Thoracic aorta (tissue), 2 donors: ENCODE measurements at regions not wholly inside any gene's neighbourhood (a gene's known extent, or its start where the extent isn't known, plus 50 kb on each side); places are given as distances from the start of the nearest gene placed in this dataset.

Experiments
- ATAC-seq: fragments of 150-250 bp; one replicate; pipeline ENCODE4 v1.8.0; 2017; ENCODE audit warnings: low read depth; ENCODE audit not compliant: insufficient number of reproducible peaks, low FRiP score
- DNase-seq: peaks from one replicate; pipeline ENCODE4 v3.0.0-alpha.2; 2020; ENCODE audit warnings: low spot score
- H3K27ac ChIP-seq, 2 donors: fragments of 200-600 bp; sonication (generic); 1 replicate in 1 of 2; 2 replicates in 1 of 2; pipeline ENCODE4 v1.5.1; 2016; ENCODE audit warnings: mild to moderate bottlenecking in 2 of 2, moderate library complexity in 2 of 2
- H3K27me3 ChIP-seq: fragments of 200-600 bp; sonication (generic); replicated peaks from 2 replicates; pipeline ENCODE4 v1.6.0; 2016; ENCODE audit warnings: mild to moderate bottlenecking; ENCODE audit not compliant: insufficient read depth
- H3K36me3 ChIP-seq: fragments of 200-600 bp; sonication (generic); one replicate; pipeline ENCODE4 v1.5.1; 2016
- H3K4me1 ChIP-seq, 2 donors: fragments of 200-600 bp; sonication (generic); 1 replicate in 1 of 2; 2 replicates in 1 of 2; pipeline versions ENCODE4 v1.5.1 to v1.6.0; 2016; ENCODE audit warnings: low read depth in 2 of 2, mild to moderate bottlenecking in 1 of 2; ENCODE audit not compliant: control insufficient read depth in 1 of 2
- H3K4me3 ChIP-seq: fragments of 200-600 bp; sonication (generic); 2 replicates; pipeline ENCODE4 v1.5.1; 2016; ENCODE audit warnings: mild to moderate bottlenecking
- H3K9me3 ChIP-seq: fragments of 200-600 bp; sonication (generic); 2 replicates; pipeline ENCODE4 v1.5.1; 2016
- CTCF ChIP-seq: fragments of 200-600 bp; sonication (generic); IDR thresholded peaks from one replicate; pipeline ENCODE4 v1.5.1; 2019; ENCODE audit warnings: antibody characterized with exemption

DNA sequence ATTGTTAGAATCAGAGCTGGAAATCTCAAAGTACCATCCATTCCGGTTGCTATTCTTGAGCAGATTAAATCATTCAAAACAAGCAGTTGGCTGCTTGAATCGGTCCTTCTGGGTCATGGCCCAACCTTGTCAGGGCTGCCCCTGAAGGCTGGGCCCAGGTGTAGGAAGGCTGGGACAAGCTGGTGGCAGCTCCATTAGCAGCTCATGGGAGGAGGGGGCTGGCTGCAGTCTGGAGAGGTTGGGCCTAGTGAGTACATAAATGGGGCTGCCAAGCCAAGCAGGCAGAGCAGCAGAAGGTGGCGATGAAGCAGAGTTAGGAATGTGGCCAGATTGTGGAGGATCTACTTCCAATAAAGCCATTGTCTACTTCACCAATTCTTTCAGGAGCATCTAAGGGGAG lies 81.4 kb downstream of the ADCYAP1 start:
- DNase-seq = no peak
- no peak for TF ChIP-seq CTCF
- H3K4me3 ChIP-seq = no peak overlapping the region
- peaks cover 6 to 14% of the 10 kb centered on the region in 2 donors for H3K4me1 ChIP-seq
- no peaks in the 10 kb centered on the region for H3K36me3 ChIP-seq
- no peak for ATAC-seq
- no peaks in the 10 kb centered on the region for H3K27me3 ChIP-seq
- peak overlapping the region in 1 of 2 donors; percentile 16 for H3K27ac ChIP-seq
- no peaks in the 10 kb centered on the region for H3K9me3 ChIP-seq

DNA sequence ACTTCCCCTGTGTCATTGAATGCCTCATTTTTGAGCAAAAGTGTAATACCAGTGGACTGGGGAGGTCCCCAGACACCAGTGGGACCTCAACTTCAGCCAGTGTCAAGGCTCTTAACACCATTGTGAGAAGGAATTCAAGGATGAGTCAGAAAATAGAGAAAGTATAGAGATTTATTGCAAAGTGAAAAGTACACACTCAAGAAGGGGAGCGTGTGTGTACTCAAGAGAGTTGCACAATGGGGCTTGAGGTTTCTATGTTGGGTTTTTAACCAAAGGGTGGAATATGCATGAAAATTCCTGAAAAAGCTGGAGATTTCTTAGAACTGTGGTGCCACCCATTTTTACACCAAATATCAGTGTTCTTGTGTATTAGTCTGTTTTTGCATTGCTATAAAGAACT lies 81.9 kb downstream of the ADCYAP1 start:
- H3K4me1 ChIP-seq = peaks cover 9 to 14% of the 10 kb centered on the region in 2 donors
- peak overlapping the region in 1 of 2 donors; percentile 16 for H3K27ac ChIP-seq
- no peak for ATAC-seq
- no peaks in the 10 kb centered on the region for H3K27me3 ChIP-seq
- H3K9me3 ChIP-seq = no peaks in the 10 kb centered on the region
- TF ChIP-seq CTCF = no peak
- no peak overlapping the region for H3K4me3 ChIP-seq
- no peaks in the 10 kb centered on the region for H3K36me3 ChIP-seq
- no peak for DNase-seq

GRCh38 chr18:987325-988186 lies 82.9 kb downstream of the ADCYAP1 start:
- DNase-seq (no peak), ATAC-seq (peak; percentile 47)
- peak overlapping the region; percentile 55 for H3K4me3 ChIP-seq
- no peaks in the 10 kb centered on the region for H3K9me3 ChIP-seq
- no peaks in the 10 kb centered on the region for H3K27me3 ChIP-seq
- peak overlapping the region; percentile 1 to 70 for H3K27ac ChIP-seq
- no peak for TF ChIP-seq CTCF
- no peaks in the 10 kb centered on the region for H3K36me3 ChIP-seq
- peaks cover 12 to 14% of the 10 kb centered on the region in 2 donors for H3K4me1 ChIP-seq

DNA sequence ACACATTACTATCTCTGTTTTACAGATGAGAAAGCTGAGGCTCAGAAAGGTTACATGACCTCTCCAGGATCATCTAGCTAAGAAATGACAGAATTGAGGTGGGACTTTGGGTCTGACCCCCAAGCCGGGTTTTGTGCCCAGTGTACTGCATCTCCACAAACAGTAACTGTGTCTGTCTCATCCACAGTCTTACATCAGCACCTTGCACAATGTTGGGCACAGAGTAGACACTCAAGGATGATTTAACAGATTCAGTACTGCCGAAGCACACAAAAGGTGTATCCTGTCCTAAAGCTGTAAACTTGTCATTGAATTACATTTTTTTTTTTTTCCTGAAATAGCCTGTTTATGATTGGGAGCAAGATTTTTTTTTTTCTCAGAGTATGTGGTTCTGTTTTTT lies 84.8 kb downstream of the ADCYAP1 start:
- H3K27me3 ChIP-seq = no peaks in the 10 kb centered on the region
- no peaks in the 10 kb centered on the region for H3K9me3 ChIP-seq
- H3K27ac ChIP-seq = peak overlapping the region in 1 of 2 donors; percentile 14
- ATAC-seq = no peak
- H3K4me1 ChIP-seq = peaks cover 12 to 14% of the 10 kb centered on the region in 2 donors
- H3K4me3 ChIP-seq = no peak overlapping the region
- no peaks in the 10 kb centered on the region for H3K36me3 ChIP-seq
- TF ChIP-seq CTCF = no peak
- no peak for DNase-seq

DNA sequence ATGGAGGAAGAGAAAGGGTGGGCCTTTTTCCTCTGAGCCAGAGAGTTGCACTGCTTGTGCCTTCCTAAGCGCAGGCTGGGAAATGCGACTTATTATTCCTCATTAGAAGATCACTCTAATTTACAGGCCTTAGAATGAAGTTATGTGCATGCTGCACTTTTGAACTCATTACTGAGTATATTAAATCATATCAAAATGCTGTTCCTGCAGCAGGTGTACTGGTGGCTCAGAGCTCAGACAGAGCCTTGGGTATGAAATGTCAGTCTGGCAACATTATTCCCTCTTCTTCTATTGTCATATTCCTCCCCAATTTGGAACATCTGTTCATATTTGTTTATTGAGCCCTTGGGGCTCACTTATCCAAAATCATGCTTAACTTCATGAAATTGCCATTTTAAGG lies 85.5 kb downstream of the ADCYAP1 start:
- Histone ChIP-seq H3K27me3 (no peaks in the 10 kb centered on the region), H3K4me1 (peaks cover 12 to 15% of the 10 kb centered on the region in 2 donors), H3K36me3 (no peaks in the 10 kb centered on the region), H3K9me3 (no peaks in the 10 kb centered on the region), H3K4me3 (no peak overlapping the region), H3K27ac (peak overlapping the region in 1 of 2 donors; percentile 21)
- DNase-seq (no peak), ATAC-seq (no peak)
- no peak for TF ChIP-seq CTCF
